ENCODE measurements at regions not wholly inside any gene's neighbourhood (a gene's known extent, or its start where the extent isn't known, plus 50 kb on each side); places are given as distances from the start of the nearest gene placed in this dataset.
"Not testable (repeated sequence)": the region's sequence is repeated elsewhere in the genome, so short reads cannot be mapped to it uniquely, and the experiment has no call there.

- TF ChIP-seq, protein P1, sequence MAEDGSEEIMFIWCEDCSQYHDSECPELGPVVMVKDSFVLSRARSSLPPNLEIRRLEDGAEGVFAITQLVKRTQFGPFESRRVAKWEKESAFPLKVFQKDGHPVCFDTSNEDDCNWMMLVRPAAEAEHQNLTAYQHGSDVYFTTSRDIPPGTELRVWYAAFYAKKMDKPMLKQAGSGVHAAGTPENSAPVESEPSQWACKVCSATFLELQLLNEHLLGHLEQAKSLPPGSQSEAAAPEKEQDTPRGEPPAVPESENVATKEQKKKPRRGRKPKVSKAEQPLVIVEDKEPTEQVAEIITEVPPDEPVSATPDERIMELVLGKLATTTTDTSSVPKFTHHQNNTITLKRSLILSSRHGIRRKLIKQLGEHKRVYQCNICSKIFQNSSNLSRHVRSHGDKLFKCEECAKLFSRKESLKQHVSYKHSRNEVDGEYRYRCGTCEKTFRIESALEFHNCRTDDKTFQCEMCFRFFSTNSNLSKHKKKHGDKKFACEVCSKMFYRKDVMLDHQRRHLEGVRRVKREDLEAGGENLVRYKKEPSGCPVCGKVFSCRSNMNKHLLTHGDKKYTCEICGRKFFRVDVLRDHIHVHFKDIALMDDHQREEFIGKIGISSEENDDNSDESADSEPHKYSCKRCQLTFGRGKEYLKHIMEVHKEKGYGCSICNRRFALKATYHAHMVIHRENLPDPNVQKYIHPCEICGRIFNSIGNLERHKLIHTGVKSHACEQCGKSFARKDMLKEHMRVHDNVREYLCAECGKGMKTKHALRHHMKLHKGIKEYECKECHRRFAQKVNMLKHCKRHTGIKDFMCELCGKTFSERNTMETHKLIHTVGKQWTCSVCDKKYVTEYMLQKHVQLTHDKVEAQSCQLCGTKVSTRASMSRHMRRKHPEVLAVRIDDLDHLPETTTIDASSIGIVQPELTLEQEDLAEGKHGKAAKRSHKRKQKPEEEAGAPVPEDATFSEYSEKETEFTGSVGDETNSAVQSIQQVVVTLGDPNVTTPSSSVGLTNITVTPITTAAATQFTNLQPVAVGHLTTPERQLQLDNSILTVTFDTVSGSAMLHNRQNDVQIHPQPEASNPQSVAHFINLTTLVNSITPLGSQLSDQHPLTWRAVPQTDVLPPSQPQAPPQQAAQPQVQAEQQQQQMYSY (CRISPR knock-in tag; IDR thresholded peaks at IDR 0.05) = no peak
- no peak for TF ChIP-seq CREB1 (IDR thresholded peaks at IDR 0.05; ENCODE audit: low read depth)
- no peak for TF ChIP-seq SIN3A (IDR thresholded peaks at IDR 0.05; ENCODE audit: low read depth, low read length)
- no peak for TF ChIP-seq MEF2B (IDR thresholded peaks at IDR 0.05; ENCODE audit: partially characterized antibody, poor library complexity, severe bottlenecking)
- TF ChIP-seq PAX8 (IDR thresholded peaks at IDR 0.05) = no peak
- TF ChIP-seq RELA (IDR thresholded peaks at IDR 0.05; ENCODE audit: borderline replicate concordance, partially characterized antibody) = no peak
- no peak for TF ChIP-seq SIX5 (IDR thresholded peaks at IDR 0.05; ENCODE audit: low read depth, low read length, severe bottlenecking)
- no peak for TF ChIP-seq JUNB (IDR thresholded peaks at IDR 0.05)
- TF ChIP-seq EP300 (IDR thresholded peaks at IDR 0.05; ENCODE audit: borderline replicate concordance in 1 of 2, control insufficient read depth in 1 of 2, low read depth in 2 of 2, low read length in 2 of 2) = no peak
- TF ChIP-seq MAX (IDR thresholded peaks at IDR 0.05; ENCODE audit: low read depth, low read length) = no peak
Observed at GRCh38 chr7:104061652-104062051, 72.2 kb upstream of the RELN start (continued).

DNA sequence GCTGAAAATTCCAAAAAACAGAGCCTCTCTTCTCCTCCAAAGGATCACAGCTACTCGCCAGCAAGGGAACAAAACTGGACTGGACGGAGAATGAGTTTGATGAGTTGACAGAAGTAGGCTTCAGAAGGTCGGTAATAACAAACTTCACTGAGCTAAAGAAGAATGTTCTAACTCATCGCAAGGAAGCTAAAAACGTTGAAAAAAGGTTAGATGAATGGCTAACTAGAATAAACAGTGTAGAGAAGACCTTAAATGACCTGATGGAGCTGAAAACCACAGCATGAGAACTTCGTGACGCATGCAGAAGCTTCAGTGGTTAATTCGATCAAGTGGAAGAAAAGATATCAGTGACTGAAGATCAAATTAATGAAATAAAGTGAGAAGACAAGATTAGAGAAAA, 70.4 kb upstream of the RELN start:
- FAIRE-seq; H3K36me3 ChIP-seq (ENCODE audit: control insufficient read depth in 2 of 2, insufficient read depth in 2 of 2, low read length in 1 of 2); ATAC-seq; H3K79me2 ChIP-seq (ENCODE audit: control insufficient read depth, insufficient read depth, low read length); BruUV-seq (replicated peaks); H3K4me3 ChIP-seq; H3K4me2 ChIP-seq (ENCODE audit: control insufficient read depth, insufficient read depth); H3K27ac ChIP-seq (ENCODE audit: control insufficient read depth, insufficient read depth); H4K20me1 ChIP-seq (ENCODE audit: control insufficient read depth, insufficient read depth); CTCF ChIA-PET; RAD21 ChIA-PET (ENCODE audit: unreplicated experiment); POLR2A ChIA-PET; intact Hi-C loops (cut with micrococcal nuclease; ENCODE audit: unreplicated experiment); H3K27me3 ChIP-seq (replicated peaks in 1 of 2; ENCODE audit: control insufficient read depth in 2 of 2, insufficient read depth in 2 of 2, low read length in 1 of 2); in situ Hi-C loops (cut with MboI); H3K9ac ChIP-seq (ENCODE audit: control insufficient read depth, insufficient read depth, low read length); H2AFZ ChIP-seq (ENCODE audit: control insufficient read depth, low read depth, low read length); H3K9me3 ChIP-seq (replicated peaks; ENCODE audit: control insufficient read depth, insufficient read depth, low read length); DNase-seq (ENCODE audit: low read depth, low spot score); H3K4me1 ChIP-seq (ENCODE audit: control insufficient read depth, insufficient read depth, low read length); SMC1A ChIA-PET (ENCODE audit: uncharacterized antibody, unreplicated experiment): not testable (repeated sequence)
- WGBS (ENCODE audit: insufficient coverage, insufficient replicate concordance, low lambda C conversion rate, missing lambda C conversion rate) = 36% methylated on average over 8 of the region's 8 CpGs
